ENCODE measurements at regions not wholly inside any gene's neighbourhood (a gene's known extent, or its start where the extent isn't known, plus 50 kb on each side); places are given as distances from the start of the nearest gene placed in this dataset.

- Mint-ChIP-seq H3K4me3 (no peak overlapping the region), H3K27me3 (ENCODE audit: low read depth) (peaks cover 2% of the 10 kb centered on the region; the same call in 1 of the 2 replicates), H3K36me3 (ENCODE audit: insufficient read depth in 1 of 3, low read depth in 3 of 3) (no peaks in the 10 kb centered on the region), H3K9me3 (no peaks in the 10 kb centered on the region), H3K27ac (no peak overlapping the region), H3K4me1 (peaks cover 0 to 3% of the 10 kb centered on the region in 2 experiments; a peak in 1 of 4 replicates)
- Histone ChIP-seq H3T11ph (ENCODE audit: low read length) (no peak overlapping the region), H2BK12ac (ENCODE audit: insufficient read length, low read depth, low read length) (no peak overlapping the region), H3K56ac (ENCODE audit: insufficient read length, low read depth, low read length) (no peak overlapping the region), H4K5ac (ENCODE audit: insufficient read length, low read depth, low read length) (no peak overlapping the region), H2BK20ac (ENCODE audit: low read depth, low read length, poor library complexity, severe bottlenecking) (no peak overlapping the region), H3K23ac (ENCODE audit: insufficient read length, low read depth, low read length) (no peak overlapping the region), H4K91ac (ENCODE audit: insufficient read length, low read depth, low read length) (no peak overlapping the region), H3K4me1 (ENCODE audit: insufficient read depth, low read length) (no peaks in the 10 kb centered on the region), H3K9ac (ENCODE audit: extremely low read depth, insufficient read length, low read length) (no peak overlapping the region), H3K18ac (ENCODE audit: insufficient read length, low read depth, low read length) (no peak overlapping the region), H3K79me2 (ENCODE audit: insufficient read depth, low read length) (no peaks in the 10 kb centered on the region), H3K14ac (ENCODE audit: insufficient read depth, low read length) (no peak overlapping the region), H3K23me2 (ENCODE audit: insufficient read length, low read depth, low read length, poor library complexity, severe bottlenecking) (no peaks in the 10 kb centered on the region), H3K79me1 (ENCODE audit: insufficient read depth, low read depth, low read length, poor library complexity, severe bottlenecking) (no peaks in the 10 kb centered on the region), H3K27ac (ENCODE audit: insufficient read length, low read depth, low read length) (no peak overlapping the region), H4K8ac (replicated peaks; ENCODE audit: insufficient read length, low read depth, low read length) (no peak overlapping the region), H2BK5ac (ENCODE audit: insufficient read length, low read length) (no peak overlapping the region), H3K9me3 (ENCODE audit: control insufficient read depth, low read depth, low read length) (no peaks in the 10 kb centered on the region), H2BK15ac (ENCODE audit: low read depth, low read length) (no peak overlapping the region), H2AK5ac (ENCODE audit: insufficient read length, low read length) (no peak overlapping the region), H3K4ac (ENCODE audit: low read depth, low read length) (no peak overlapping the region), H4K20me1 (ENCODE audit: control insufficient read depth, insufficient read depth, insufficient read length) (no peaks in the 10 kb centered on the region), H3K27me3 (ENCODE audit: insufficient read depth, low read length) (no peaks in the 10 kb centered on the region), H3K4me2 (ENCODE audit: insufficient read depth, insufficient read length, low read length) (no peak overlapping the region), H2AFZ (ENCODE audit: low read length) (no peak overlapping the region), H2BK120ac (ENCODE audit: low read depth, low read length, poor library complexity, severe bottlenecking) (no peak overlapping the region)
- WGBS (ENCODE audit: extremely low coverage, insufficient read length, low lambda C conversion rate): no CpG with 5 or more reads among the region's 1 CpG
- no peak for DNase-seq
- TF ChIP-seq CTCF (conservative IDR thresholded peaks at IDR 0.05): no peak
Measured at GRCh38 chr18:30698571-30698970, 344.0 kb downstream of the DSC3 start.
